Peyer's patch (tissue), 4 donors: ENCODE measurements at regions not wholly inside any gene's neighbourhood (a gene's known extent, or its start where the extent isn't known, plus 50 kb on each side); places are given as distances from the start of the nearest gene placed in this dataset.

ENCODE experiments used
- CTCF ChIP-seq, 6 experiments: fragments of 450-650 bp in 4 of 6; fragments of 200-600 bp in 2 of 6; sonication (generic) in 1 of 6; IDR thresholded peaks; one replicate each; pipeline ENCODE4 v1.5.1; 2017 to 2019; ENCODE audit warnings: antibody characterized with exemption in 6 of 6, mild to moderate bottlenecking in 3 of 6, moderate library complexity in 1 of 6
- POLR2A ChIP-seq, 2 donors: fragments of 450-650 bp; IDR thresholded peaks; one replicate each; pipeline ENCODE4 v1.5.1; 2017; ENCODE audit warnings: antibody characterized with exemption in 2 of 2, mild to moderate bottlenecking in 2 of 2, moderate library complexity in 2 of 2

- TF ChIP-seq CTCF (IDR thresholded peaks at IDR 0.05), result no peak
- no peak for TF ChIP-seq POLR2A (IDR thresholded peaks at IDR 0.05)
Measured at GRCh38 chr9:73243078-73243477, 91.4 kb downstream of the ANXA1 start.
